ENCODE measurements at regions not wholly inside any gene's neighbourhood (a gene's known extent, or its start where the extent isn't known, plus 50 kb on each side); places are given as distances from the start of the nearest gene placed in this dataset.

DNA sequence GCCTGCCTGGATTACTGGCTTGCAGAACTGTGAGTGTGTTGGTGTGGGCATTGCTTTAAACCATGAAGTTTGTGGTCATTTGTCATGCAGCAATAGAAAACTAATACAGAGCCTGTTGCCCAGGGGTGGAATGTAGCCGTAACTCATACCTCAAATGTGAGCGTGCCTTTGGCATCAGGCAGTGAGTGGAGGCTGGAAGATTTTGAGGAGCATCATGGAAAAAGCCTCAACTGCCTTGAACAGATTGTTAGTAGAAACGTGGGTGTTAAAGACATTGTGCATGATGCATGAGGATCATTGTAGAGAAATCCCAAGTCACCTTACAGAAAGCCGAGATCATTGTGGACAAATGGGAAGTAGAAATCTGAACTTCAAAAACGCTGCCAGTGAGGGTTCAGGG lies 580.5 kb downstream of the AACS start:
- intact Hi-C loops (cut with micrococcal nuclease): no loop called here
- DNase-seq (no peak), ATAC-seq (no peak)
- Histone ChIP-seq H3K9me3 (ENCODE audit: low read length) (peaks cover under 1% of the 10 kb centered on the region; the same call in 1 of the 2 replicates), H3K9me2 (replicated peaks; ENCODE audit: low read length) (no peaks in the 10 kb centered on the region), H2AFZ (ENCODE audit: low read length) (no peak overlapping the region), H3K4me3 (ENCODE audit: low read length) (no peak overlapping the region), H3K4me1 (ENCODE audit: insufficient read depth, low read length) (no peaks in the 10 kb centered on the region), H4K20me1 (ENCODE audit: low read length) (no peaks in the 10 kb centered on the region), H3K27me3 (ENCODE audit: low read length) (peaks cover 8% of the 10 kb centered on the region), H3K79me2 (ENCODE audit: low read length) (no peaks in the 10 kb centered on the region), H3K36me3 (ENCODE audit: low read depth, low read length) (no peaks in the 10 kb centered on the region), H3K9ac (ENCODE audit: low read length) (no peak overlapping the region), H3K4me2 (ENCODE audit: low read length) (no peak overlapping the region), H3F3A (ENCODE audit: low read length, unreplicated experiment) (no peaks in the 10 kb centered on the region), H3K27ac (ENCODE audit: low read length) (no peak overlapping the region)
- no TSS peak for BruUV-seq (replicated peaks)
- TF ChIP-seq EZH2 (IDR thresholded peaks at IDR 0.05; ENCODE audit: low read length, unreplicated experiment): no peak
- TF ChIP-seq CTCF (conservative IDR thresholded peaks at IDR 0.05; ENCODE audit: low read depth, low read length): no peak
- CTCF ChIA-PET: no interaction called here
- POLR2A ChIA-PET (ENCODE audit: unreplicated experiment): no interaction called here

GRCh38 chr12:125650587-125650986 lies 585.4 kb downstream of the AACS start:
- Histone ChIP-seq H3K9me2 (replicated peaks; ENCODE audit: low read length) (no peaks in the 10 kb centered on the region), H3K36me3 (ENCODE audit: low read depth, low read length) (no peaks in the 10 kb centered on the region), H3K4me2 (ENCODE audit: low read length) (no peak overlapping the region), H3F3A (ENCODE audit: low read length, unreplicated experiment) (no peaks in the 10 kb centered on the region), H3K4me3 (ENCODE audit: low read length) (no peak overlapping the region), H3K79me2 (ENCODE audit: low read length) (no peaks in the 10 kb centered on the region), H2AFZ (ENCODE audit: low read length) (no peak overlapping the region), H3K27me3 (ENCODE audit: low read length) (peaks cover 1% of the 10 kb centered on the region; the same call in 1 of the 2 replicates), H3K27ac (ENCODE audit: low read length) (no peak overlapping the region), H3K9me3 (ENCODE audit: low read length) (0 out of 2 replicates have a peak, but pooled peaks cover 7% of the 10 kb centered on the region), H3K4me1 (ENCODE audit: insufficient read depth, low read length) (no peaks in the 10 kb centered on the region), H3K9ac (ENCODE audit: low read length) (no peak overlapping the region), H4K20me1 (ENCODE audit: low read length) (no peaks in the 10 kb centered on the region)
- no peak for TF ChIP-seq CTCF (conservative IDR thresholded peaks at IDR 0.05; ENCODE audit: low read depth, low read length)
- POLR2A ChIA-PET (ENCODE audit: unreplicated experiment): no interaction called here
- CTCF ChIA-PET: no interaction called here
- no TSS peak for BruUV-seq (replicated peaks)
- no peak for DNase-seq
- intact Hi-C loops (cut with micrococcal nuclease): no loop called here
- no peak for ATAC-seq

DNA sequence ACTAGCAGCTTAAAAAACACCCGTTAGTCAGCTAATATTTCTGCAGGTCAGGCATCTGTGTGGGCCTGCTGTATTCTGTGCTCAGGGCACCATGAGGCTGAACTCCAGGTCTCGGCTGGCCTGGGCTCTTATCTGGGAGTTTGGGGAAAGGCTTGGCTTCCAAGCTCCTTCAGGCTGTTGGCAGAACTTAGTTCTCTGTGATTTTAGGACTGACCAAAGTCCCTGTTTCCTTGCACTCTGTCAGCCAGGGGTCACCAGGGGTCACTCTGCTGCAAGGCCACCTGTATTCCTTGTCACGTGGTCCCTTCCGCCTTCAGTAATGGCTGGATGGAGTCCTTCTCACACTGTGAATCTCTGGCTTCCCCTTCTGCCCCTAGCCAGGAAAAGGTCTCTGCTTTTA lies 586.4 kb downstream of the AACS start:
- BruUV-seq (replicated peaks): no TSS peak

More for the DNA sequence above, 586.4 kb downstream of the AACS start:
- Histone ChIP-seq H3K36me3 (ENCODE audit: low read depth, low read length) (no peaks in the 10 kb centered on the region), H3K4me2 (ENCODE audit: low read length) (no peak overlapping the region), H2AFZ (ENCODE audit: low read length) (no peak overlapping the region), H3K27me3 (ENCODE audit: low read length) (no peaks in the 10 kb centered on the region), H3K27ac (ENCODE audit: low read length) (no peak overlapping the region), H3K9me3 (ENCODE audit: low read length) (0 out of 2 replicates have a peak, but pooled peaks cover 7% of the 10 kb centered on the region), H3K4me3 (ENCODE audit: low read length) (no peak overlapping the region), H3K9ac (ENCODE audit: low read length) (no peak overlapping the region), H3K9me2 (replicated peaks; ENCODE audit: low read length) (no peaks in the 10 kb centered on the region), H3K79me2 (ENCODE audit: low read length) (no peaks in the 10 kb centered on the region), H3F3A (ENCODE audit: low read length, unreplicated experiment) (no peaks in the 10 kb centered on the region), H3K4me1 (ENCODE audit: insufficient read depth, low read length) (no peaks in the 10 kb centered on the region), H4K20me1 (ENCODE audit: low read length) (no peaks in the 10 kb centered on the region)
- TF ChIP-seq EZH2 (IDR thresholded peaks at IDR 0.05; ENCODE audit: low read length, unreplicated experiment): no peak
- no peak for TF ChIP-seq CTCF (conservative IDR thresholded peaks at IDR 0.05; ENCODE audit: low read depth, low read length)
- POLR2A ChIA-PET (ENCODE audit: unreplicated experiment): interaction anchor here (0.7 kb wide), 1 partner anchor 131 kb away, joined by 3 read pairs; no protein-coding TSS in a partner anchor
- intact Hi-C loops (cut with micrococcal nuclease): no loop called here
- ATAC-seq: no peak
- no peak for DNase-seq
- CTCF ChIA-PET: no interaction called here

Measured in PC-3 (cell line).